OCI-LY1 (cell line): ENCODE measurements at regions not wholly inside any gene's neighbourhood (a gene's known extent, or its start where the extent isn't known, plus 50 kb on each side); places are given as distances from the start of the nearest gene placed in this dataset.

Experiments
- CTCF ChIP-seq: fragments of 200-600 bp; sonication (generic), shearing (Covaris generic); IDR thresholded peaks from 2 replicates; pipeline ENCODE4 v1.5.1; 2017; ENCODE audit warnings: mild to moderate bottlenecking, antibody characterized with exemption, low read length, moderate library complexity, mixed read lengths
- EZH2 ChIP-seq: fragments of 200-600 bp; sonication (generic), shearing (Covaris generic); IDR thresholded peaks from 2 replicates; pipeline ENCODE4 v1.8.0; 2017; ENCODE audit warnings: borderline replicate concordance, mixed run types, mild to moderate bottlenecking, antibody characterized with exemption, low read length, moderate library complexity, mixed read lengths

- TF ChIP-seq CTCF, result no peak
- TF ChIP-seq EZH2, result no peak
Measured at GRCh38 chr6:165883851-165884640, 221.0 kb upstream of the PDE10A start.
